ENCODE measurements at regions not wholly inside any gene's neighbourhood (a gene's known extent, or its start where the extent isn't known, plus 50 kb on each side); places are given as distances from the start of the nearest gene placed in this dataset.

DNA sequence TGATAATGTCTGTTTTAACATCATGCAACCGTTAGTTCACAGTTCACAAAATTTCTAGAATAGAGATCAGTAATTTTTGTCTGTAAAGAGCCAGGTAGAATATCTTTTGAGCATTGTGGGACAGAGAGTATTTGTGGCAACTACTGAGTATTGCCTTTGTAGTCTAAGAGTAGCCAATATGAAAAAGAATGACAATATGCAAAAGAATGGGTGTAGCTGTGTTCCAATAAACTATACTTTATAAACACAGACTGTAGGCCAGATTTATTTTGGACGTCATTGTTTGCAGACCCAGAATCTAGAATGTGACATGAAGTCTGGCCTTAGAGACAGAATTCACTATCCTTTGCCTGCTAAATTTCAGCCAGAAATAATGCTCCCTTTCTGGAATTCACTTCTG, 694.1 kb upstream of the MMS22L start:
- Histone ChIP-seq H3K9ac (replicated peaks in 1 of 4; ENCODE audit: extremely low read depth in 1 of 4, low read depth in 3 of 4, low read length in 3 of 4) (no peak overlapping the region), H2AFZ (ENCODE audit: low read length) (no peak overlapping the region), H4K5ac (ENCODE audit: insufficient read length, low read depth, low read length) (no peak overlapping the region), H2BK15ac (ENCODE audit: low read length) (no peak overlapping the region), H3K4me3 (ENCODE audit: extremely low read depth in 1 of 4, insufficient read depth in 2 of 4, low read depth in 3 of 4, low read length in 4 of 4) (no peak overlapping the region), H3K4ac (replicated peaks; ENCODE audit: insufficient read length, low read depth, low read length) (no peak overlapping the region), H2BK5ac (ENCODE audit: low read depth, low read length) (no peak overlapping the region), H3K14ac (ENCODE audit: insufficient read length) (no peak overlapping the region), H2BK20ac (ENCODE audit: low read length) (no peak overlapping the region), H2BK120ac (replicated peaks; ENCODE audit: low read depth, low read length) (no peak overlapping the region), H4K91ac (replicated peaks; ENCODE audit: insufficient read length, low read length) (no peak overlapping the region), H3K27ac (ENCODE audit: low read depth, low read length) (no peak overlapping the region), H3K79me2 (ENCODE audit: control insufficient read depth in 1 of 2, insufficient read depth in 2 of 2, low read length in 2 of 2) (no peaks in the 10 kb centered on the region), H2BK12ac (ENCODE audit: low read depth, low read length) (no peak overlapping the region), H4K20me1 (replicated peaks in 1 of 2; ENCODE audit: control insufficient read depth in 1 of 2, insufficient read depth in 2 of 2, low read length in 2 of 2) (no peaks in the 10 kb centered on the region), H3K36me3 (ENCODE audit: control insufficient read depth in 2 of 4, insufficient read depth in 4 of 4, low read length in 3 of 4) (no peaks in the 10 kb centered on the region), H3K27me3 (replicated peaks in 1 of 4; ENCODE audit: control insufficient read depth in 3 of 4, extremely low read depth in 1 of 4, insufficient read depth in 3 of 4, low read length in 3 of 4) (no peaks in the 10 kb centered on the region), H4K8ac (ENCODE audit: extremely low read depth, insufficient read depth, low read length) (no peak overlapping the region), H3K23me2 (ENCODE audit: low read depth, low read length) (no peaks in the 10 kb centered on the region), H3K23ac (ENCODE audit: insufficient read length) (no peak overlapping the region), H3K18ac (ENCODE audit: extremely low read depth, low read length) (no peak overlapping the region), H3K4me2 (ENCODE audit: insufficient read depth in 1 of 2, low read depth in 2 of 2, low read length in 2 of 2) (no peak overlapping the region), H2AK5ac (ENCODE audit: low read depth, low read length) (no peak overlapping the region), H3K79me1 (ENCODE audit: low read depth, low read length) (no peaks in the 10 kb centered on the region), H3K9me3 (ENCODE audit: insufficient read depth in 2 of 2, low read depth in 1 of 2, low read length in 1 of 2) (no peaks in the 10 kb centered on the region; a peak in 1 of 4 replicates), H3K4me1 (replicated peaks in 1 of 4; ENCODE audit: control insufficient read depth in 3 of 4, insufficient read depth in 4 of 4, low read length in 3 of 4) (no peaks in the 10 kb centered on the region), H3K56ac (replicated peaks; ENCODE audit: insufficient read length, low read depth, low read length) (no peak overlapping the region)
- FAIRE-seq (no peak), DNase-seq (ENCODE audit: low read depth in 1 of 2, low spot score in 2 of 2) (no peak)
- WGBS, 2 experiments (ENCODE audit: extremely low coverage in 1 of 2, insufficient coverage in 1 of 2, insufficient read length in 1 of 2, insufficient replicate concordance in 2 of 2, low coverage in 1 of 2, low lambda C conversion rate in 2 of 2, missing lambda C conversion rate in 1 of 2): 86% methylated on average over 2 of the region's 2 CpGs; no CpG with 5 or more reads in 1 of the 2 experiments
- ChIA-PET CTCF (ENCODE audit: partially characterized antibody) (interaction anchor here (1.5 kb wide), 1 partner anchor 19 kb away, joined by 3 read pairs; no protein-coding TSS in a partner anchor), POLR2A (ENCODE audit: partially characterized antibody) (no interaction called here)
- TF ChIP-seq FOSL1 (IDR thresholded peaks at IDR 0.05; ENCODE audit: insufficient read depth, low read depth, low read length): no peak
- TF ChIP-seq MAX (IDR thresholded peaks at IDR 0.05): no peak
- no peak for TF ChIP-seq SIN3A (conservative IDR thresholded peaks at IDR 0.05 in 1 of 2, IDR thresholded peaks at IDR 0.05 in 1 of 2; ENCODE audit: low read depth in 1 of 2, low read length in 2 of 2)
